Neural cell (in vitro differentiated cells): ENCODE measurements at regions not wholly inside any gene's neighbourhood (a gene's known extent, or its start where the extent isn't known, plus 50 kb on each side); places are given as distances from the start of the nearest gene placed in this dataset.

Experiments
- EP300 ChIP-seq: fragments of 450-650 bp; conservative IDR thresholded peaks from 2 replicates; pipeline ENCODE4 v1.6.1; 2014; ENCODE audit warnings: antibody characterized with exemption, mild to moderate bottlenecking, moderate library complexity; ENCODE audit not compliant: poor library complexity, severe bottlenecking
- MXI1 ChIP-seq: fragments of 450-650 bp; conservative IDR thresholded peaks from 2 replicates; pipeline ENCODE4 v1.6.1; 2014; ENCODE audit warnings: antibody characterized with exemption, mild to moderate bottlenecking; ENCODE audit not compliant: poor library complexity, severe bottlenecking
- POLR2AphosphoS5 ChIP-seq: IDR thresholded peaks from 2 replicates; pipeline ENCODE4 v1.6.1; 2012

- TF ChIP-seq MXI1 (no peak), POLR2AphosphoS5 (no peak), EP300 (no peak)
Measured at GRCh38 chr18:72648481-72648960, 104.4 kb upstream of the CBLN2 start.
